ENCODE measurements at regions not wholly inside any gene's neighbourhood (a gene's known extent, or its start where the extent isn't known, plus 50 kb on each side); places are given as distances from the start of the nearest gene placed in this dataset.

- no peak for TF ChIP-seq CTCF (IDR thresholded peaks at IDR 0.05; ENCODE audit: low read depth, low read length)
- no peak for TF ChIP-seq EZH2phosphoT487 (IDR thresholded peaks at IDR 0.05; ENCODE audit: low read depth)
Measured at GRCh38 chr15:39393575-39394335, 187.1 kb upstream of the THBS1 start.

Data from OCI-LY3 (cell line).